Osteoblast (primary cell): ENCODE measurements at regions not wholly inside any gene's neighbourhood (a gene's known extent, or its start where the extent isn't known, plus 50 kb on each side); places are given as distances from the start of the nearest gene placed in this dataset.

Experiments
- DNase-seq: peaks from one replicate; pipeline ENCODE4 v3.0.0; 2011; ENCODE audit warnings: low spot score, mixed read lengths; ENCODE audit not compliant: insufficient read length; ENCODE audit errors: missing footprints
- H2AFZ ChIP-seq: 2 replicates; pipeline ENCODE4 v1.6.0; 2011; ENCODE audit warnings: mild to moderate bottlenecking, low read length
- H3K27ac ChIP-seq: 2 replicates; pipeline ENCODE4 v1.5.1; 2011; ENCODE audit warnings: mild to moderate bottlenecking, low read depth, low read length, moderate library complexity
- H3K27me3 ChIP-seq: 2 replicates; pipeline ENCODE4 v1.6.0; 2012; ENCODE audit warnings: mild to moderate bottlenecking, control low read depth, inconsistent platforms, low read length, moderate library complexity; ENCODE audit not compliant: insufficient read depth
- H3K36me3 ChIP-seq: 2 replicates; pipeline ENCODE4 v1.5.1; 2011; ENCODE audit warnings: mild to moderate bottlenecking, low read length, control low read depth, moderate library complexity; ENCODE audit not compliant: insufficient read depth
- H3K4me1 ChIP-seq: 2 replicates; pipeline ENCODE4 v1.5.1; 2011; ENCODE audit warnings: mild to moderate bottlenecking, low read length, control low read depth, moderate library complexity; ENCODE audit not compliant: insufficient read depth
- H3K4me2 ChIP-seq: 2 replicates; pipeline ENCODE4 v1.6.0; 2011; ENCODE audit warnings: mild to moderate bottlenecking, low read length; ENCODE audit not compliant: insufficient read depth
- H3K4me3 ChIP-seq: fragments of 200-600 bp; sonication (generic); 3 replicates; pipeline ENCODE4 v1.5.1; 2012; ENCODE audit warnings: mild to moderate bottlenecking, low read length, inconsistent platforms; ENCODE audit not compliant: insufficient read depth
- H3K79me2 ChIP-seq: 2 replicates; pipeline ENCODE4 v1.6.0; 2012; ENCODE audit warnings: mild to moderate bottlenecking, low read length, control low read depth, inconsistent platforms; ENCODE audit not compliant: insufficient read depth
- H3K9me3 ChIP-seq: 2 replicates; pipeline ENCODE4 v1.5.1; 2011; ENCODE audit warnings: low read depth, low read length, control low read depth
- H4K20me1 ChIP-seq: 2 replicates; pipeline ENCODE4 v1.6.0; 2012; ENCODE audit warnings: mild to moderate bottlenecking, low read length, control low read depth; ENCODE audit not compliant: insufficient read depth
- CTCF ChIP-seq: IDR thresholded peaks from 2 replicates; pipeline ENCODE4 v1.5.1; 2011; ENCODE audit warnings: mild to moderate bottlenecking, low read depth, low read length, moderate library complexity; ENCODE audit errors: extremely low read depth

GRCh38 chr3:163957072-163957471, 1121.2 kb downstream of the SI start:
- DNase-seq: no peak
- H3K4me2 ChIP-seq: no peak overlapping the region
- no peak for TF ChIP-seq CTCF
- H3K36me3 ChIP-seq: no peaks in the 10 kb centered on the region
- H4K20me1 ChIP-seq: no peaks in the 10 kb centered on the region
- H3K79me2 ChIP-seq: no peaks in the 10 kb centered on the region
- H2AFZ ChIP-seq: no peak overlapping the region
- H3K4me3 ChIP-seq: no peak overlapping the region
- no peaks in the 10 kb centered on the region for H3K27me3 ChIP-seq
- no peak overlapping the region for H3K27ac ChIP-seq
- H3K9me3 ChIP-seq: no peaks in the 10 kb centered on the region
- H3K4me1 ChIP-seq: no peaks in the 10 kb centered on the region

GRCh38 chr3:163953526-163953925, 1124.8 kb downstream of the SI start:
- H3K27ac ChIP-seq: no peak overlapping the region
- no peak overlapping the region for H3K4me3 ChIP-seq
- no peaks in the 10 kb centered on the region for H3K4me1 ChIP-seq
- DNase-seq: no peak
- H4K20me1 ChIP-seq: no peaks in the 10 kb centered on the region
- no peak overlapping the region for H2AFZ ChIP-seq
- H3K9me3 ChIP-seq: no peaks in the 10 kb centered on the region
- no peaks in the 10 kb centered on the region for H3K79me2 ChIP-seq
- H3K36me3 ChIP-seq: no peaks in the 10 kb centered on the region
- no peaks in the 10 kb centered on the region for H3K27me3 ChIP-seq
- TF ChIP-seq CTCF: no peak
- no peak overlapping the region for H3K4me2 ChIP-seq

GRCh38 chr3:163952499-163952898, 1125.8 kb downstream of the SI start:
- H2AFZ ChIP-seq: no peak overlapping the region
- H3K27ac ChIP-seq: no peak overlapping the region
- DNase-seq: no peak
- no peak for TF ChIP-seq CTCF
- H3K9me3 ChIP-seq: no peaks in the 10 kb centered on the region
- H3K4me1 ChIP-seq: no peaks in the 10 kb centered on the region
- H3K4me2 ChIP-seq: no peak overlapping the region
- H4K20me1 ChIP-seq: no peaks in the 10 kb centered on the region
- H3K4me3 ChIP-seq: no peak overlapping the region
- H3K27me3 ChIP-seq: no peaks in the 10 kb centered on the region
- H3K36me3 ChIP-seq: no peaks in the 10 kb centered on the region
- no peaks in the 10 kb centered on the region for H3K79me2 ChIP-seq

GRCh38 chr3:163951397-163951987, 1126.8 kb downstream of the SI start:
- Histone ChIP-seq H3K4me1 (no peaks in the 10 kb centered on the region), H3K4me2 (no peak overlapping the region), H3K9me3 (no peaks in the 10 kb centered on the region), H3K27me3 (no peaks in the 10 kb centered on the region), H2AFZ (no peak overlapping the region), H3K4me3 (no peak overlapping the region), H3K79me2 (no peaks in the 10 kb centered on the region), H3K36me3 (no peaks in the 10 kb centered on the region), H3K27ac (no peak overlapping the region), H4K20me1 (no peaks in the 10 kb centered on the region)
- no peak for DNase-seq
- TF ChIP-seq CTCF: no peak
